CD8-positive, alpha-beta memory T cell (primary cell): ENCODE measurements at regions not wholly inside any gene's neighbourhood (a gene's known extent, or its start where the extent isn't known, plus 50 kb on each side); places are given as distances from the start of the nearest gene placed in this dataset.

Source experiments
- CTCF ChIA-PET: fragments of 350-600 bp; sonication (Branson Sonifier 250); formaldehyde crosslinking; loops from one replicate; lab custom pipeline; 2021; ENCODE audit warnings: antibody characterized with exemption; lab: Charles Lee
- POLR2A ChIA-PET: fragments of 350-600 bp; sonication (Branson Sonifier 250); formaldehyde crosslinking; loops from one replicate; lab custom pipeline; 2021; ENCODE audit warnings: antibody characterized with exemption; lab: Charles Lee
- DNase-seq, 5 donors: peaks; one replicate each; pipeline versions ENCODE4 v3.0.0 to v3.0.0-alpha.2; 2020 to 2022; ENCODE audit warnings: mixed read lengths in 1 of 5
- H3K27ac ChIP-seq: one replicate; pipeline ENCODE4 v1.7.0; 2013; ENCODE audit warnings: low read depth, mild to moderate bottlenecking, low read length, moderate library complexity
- H3K27me3 ChIP-seq: 2 replicates; pipeline ENCODE4 v1.7.0; 2013; ENCODE audit warnings: low read length, mild to moderate bottlenecking; ENCODE audit not compliant: insufficient read depth, poor library complexity, severe bottlenecking
- H3K36me3 ChIP-seq: 2 replicates; pipeline ENCODE4 v1.7.0; 2013; ENCODE audit warnings: mild to moderate bottlenecking, low read length, moderate library complexity; ENCODE audit not compliant: insufficient read depth
- H3K4me1 ChIP-seq: 2 replicates; pipeline ENCODE4 v1.7.0; 2013; ENCODE audit warnings: mild to moderate bottlenecking, low read length, moderate library complexity; ENCODE audit not compliant: insufficient read depth
- H3K4me3 ChIP-seq: 2 replicates; pipeline ENCODE4 v1.7.0; 2013; ENCODE audit warnings: mild to moderate bottlenecking, low read length
- H3K9me3 ChIP-seq: 2 replicates; pipeline ENCODE4 v1.7.0; 2013; ENCODE audit warnings: mild to moderate bottlenecking, low read length
- H3K27ac Mint-ChIP-seq, 8 donors: one replicate each; pipeline ENCODE4 v1.8.0; 2020 to 2021; ENCODE audit warnings: mixed read lengths in 8 of 8, mild to moderate bottlenecking in 6 of 8, inconsistent platforms in 3 of 8, moderate library complexity in 3 of 8
- H3K27me3 Mint-ChIP-seq, 2 donors: one replicate each; pipeline ENCODE4 v1.8.0; 2020 to 2021; ENCODE audit warnings: mixed read lengths in 2 of 2, mild to moderate bottlenecking in 1 of 2, moderate library complexity in 1 of 2
- H3K36me3 Mint-ChIP-seq, 3 donors: one replicate each; pipeline ENCODE4 v1.8.0; 2020 to 2021; ENCODE audit warnings: mixed read lengths in 3 of 3, inconsistent platforms in 1 of 3, mild to moderate bottlenecking in 1 of 3
- H3K4me1 Mint-ChIP-seq, 3 donors: one replicate each; pipeline ENCODE4 v1.8.0; 2020 to 2021; ENCODE audit warnings: mixed read lengths in 3 of 3, inconsistent platforms in 1 of 3, mild to moderate bottlenecking in 1 of 3
- H3K4me3 Mint-ChIP-seq, 7 donors: one replicate each; pipeline ENCODE4 v1.8.0; 2020 to 2021; ENCODE audit warnings: mixed read lengths in 7 of 7, mild to moderate bottlenecking in 6 of 7, moderate library complexity in 4 of 7, inconsistent platforms in 2 of 7
- H3K9me3 Mint-ChIP-seq, 5 donors: one replicate each; pipeline ENCODE4 v1.8.0; 2020 to 2022; ENCODE audit warnings: mixed read lengths in 5 of 5, mild to moderate bottlenecking in 3 of 5, moderate library complexity in 2 of 5, inconsistent platforms in 1 of 5

DNA sequence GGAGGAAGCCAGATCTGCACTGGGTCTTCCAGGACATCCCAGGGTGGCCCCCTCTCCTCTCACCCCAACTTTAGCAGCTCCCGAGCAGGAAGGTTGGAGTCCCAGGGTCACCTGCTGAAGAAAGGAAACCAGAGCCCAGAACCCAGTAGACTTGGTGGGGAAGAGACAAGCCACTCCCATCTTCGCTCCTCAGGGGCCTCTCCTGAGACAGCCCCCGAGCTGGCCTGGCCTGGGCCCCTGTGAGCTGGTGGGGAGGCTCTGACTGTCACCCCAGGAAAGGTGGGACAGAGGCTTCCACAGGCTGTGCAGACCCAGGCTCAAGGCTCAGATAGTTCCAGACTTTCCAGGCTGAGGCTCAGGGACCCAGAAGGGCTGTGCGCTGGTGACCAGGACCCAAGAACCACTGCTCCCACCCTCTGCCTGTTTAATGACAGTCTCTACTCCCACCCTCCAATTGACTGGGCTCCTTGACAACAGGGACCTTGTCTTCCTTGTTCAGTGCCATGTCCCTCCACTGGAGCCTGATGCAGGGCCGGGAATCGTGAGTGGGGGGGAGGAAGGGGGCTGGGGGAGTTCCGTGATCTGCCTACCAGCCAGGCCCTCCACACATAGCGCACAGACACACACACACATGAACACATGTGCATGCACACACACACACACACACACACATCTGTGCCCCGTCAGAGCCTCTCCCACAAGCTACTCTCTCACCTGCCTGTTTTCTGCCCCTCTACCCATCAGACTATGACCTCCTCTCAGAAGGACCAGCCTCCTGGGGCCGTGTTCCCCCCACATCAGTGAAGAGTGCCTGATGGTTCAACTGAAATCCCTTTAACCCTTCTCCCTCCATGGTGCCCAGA, 401.2 kb downstream of the MATN1 start:
- H3K27ac Mint-ChIP-seq = peak overlapping the region in 1 of 8 donors; percentile 21
- peaks cover 0 to 1% (median 0%) of the 10 kb centered on the region in 5 donors for H3K9me3 Mint-ChIP-seq
- H3K4me3 ChIP-seq = no peak overlapping the region
- H3K4me1 Mint-ChIP-seq = no peaks in the 10 kb centered on the region
- ChIA-PET POLR2A (no interaction called here), CTCF (no interaction called here)
- no peaks in the 10 kb centered on the region for H3K9me3 ChIP-seq
- H3K4me1 ChIP-seq = no peaks in the 10 kb centered on the region
- no peak for DNase-seq
- H3K27me3 Mint-ChIP-seq = peaks cover 20 to 36% of the 10 kb centered on the region in 2 donors
- no peaks in the 10 kb centered on the region for H3K36me3 ChIP-seq
- no peaks in the 10 kb centered on the region for H3K36me3 Mint-ChIP-seq
- no peak overlapping the region for H3K4me3 Mint-ChIP-seq
- no peak overlapping the region for H3K27ac ChIP-seq
- no peaks in the 10 kb centered on the region for H3K27me3 ChIP-seq

DNA sequence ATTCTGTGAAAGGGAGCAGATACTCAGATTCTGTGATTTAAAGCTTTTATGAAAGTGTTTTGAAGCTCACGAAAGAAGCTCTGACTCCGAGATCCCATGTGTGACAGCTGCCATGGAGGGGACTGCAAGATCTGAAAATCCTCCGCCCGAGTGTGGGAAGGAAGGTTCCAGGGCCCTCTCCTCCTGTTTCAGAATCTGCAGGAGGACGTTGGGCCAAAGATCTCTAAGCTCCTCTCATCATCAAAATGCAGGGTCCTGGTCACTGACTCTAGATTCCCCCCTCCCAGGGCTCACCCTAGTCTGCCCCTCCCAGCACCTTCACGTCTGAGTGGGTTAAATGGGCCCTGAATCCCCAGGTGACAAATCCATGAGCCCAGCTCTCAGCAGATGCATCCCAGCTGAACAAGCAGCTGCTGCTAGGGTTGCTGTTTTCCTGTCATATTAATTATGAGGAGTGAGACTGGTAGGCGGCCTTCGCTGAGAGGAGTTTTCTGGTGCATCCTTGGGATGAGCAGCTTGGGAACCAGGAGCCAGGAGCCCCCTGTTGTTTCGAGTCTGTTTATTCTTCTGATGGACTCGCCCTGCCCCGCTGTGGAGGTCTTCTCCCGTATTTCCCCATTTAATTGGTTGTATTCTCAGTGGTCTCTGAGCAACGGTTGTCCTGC, 402.0 kb downstream of the MATN1 start:
- no peaks in the 10 kb centered on the region for H3K36me3 Mint-ChIP-seq
- Histone ChIP-seq H3K4me1 (no peaks in the 10 kb centered on the region), H3K4me3 (no peak overlapping the region), H3K27ac (no peak overlapping the region), H3K36me3 (no peaks in the 10 kb centered on the region), H3K27me3 (no peaks in the 10 kb centered on the region), H3K9me3 (no peaks in the 10 kb centered on the region)
- peaks cover 20 to 41% of the 10 kb centered on the region in 2 donors for H3K27me3 Mint-ChIP-seq
- peaks cover 0 to 1% (median 0%) of the 10 kb centered on the region in 5 donors for H3K9me3 Mint-ChIP-seq
- ChIA-PET POLR2A (no interaction called here), CTCF (interaction anchor here (1.3 kb wide), 1 partner anchor 15 kb away, joined by 3 read pairs; no protein-coding TSS in a partner anchor)
- H3K4me3 Mint-ChIP-seq = no peak overlapping the region
- H3K27ac Mint-ChIP-seq = peak overlapping the region in 1 of 8 donors; percentile 21
- no peak for DNase-seq
- H3K4me1 Mint-ChIP-seq = no peaks in the 10 kb centered on the region

DNA sequence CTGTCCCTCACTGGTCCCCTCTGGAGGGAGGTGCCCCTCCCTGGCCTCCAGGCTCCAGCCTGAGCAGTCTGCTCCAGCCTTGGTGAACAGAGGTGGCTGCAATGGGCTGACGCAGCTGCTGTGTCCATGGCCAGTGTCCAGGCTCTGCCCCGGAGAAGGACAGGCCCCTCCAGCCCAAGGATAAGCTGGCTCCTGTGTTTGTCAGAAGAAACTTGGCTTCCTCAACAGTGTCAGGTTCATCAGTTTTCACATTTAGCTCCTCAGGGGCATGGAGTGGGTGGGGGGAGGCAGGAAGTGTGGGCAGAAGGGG, 402.8 kb downstream of the MATN1 start:
- Mint-ChIP-seq H3K9me3 (peaks cover 0 to 1% (median 0%) of the 10 kb centered on the region in 5 donors), H3K36me3 (no peaks in the 10 kb centered on the region), H3K27ac (no peak overlapping the region), H3K27me3 (peaks cover 20 to 49% of the 10 kb centered on the region in 2 donors), H3K4me3 (no peak overlapping the region), H3K4me1 (no peaks in the 10 kb centered on the region)
- ChIA-PET POLR2A (no interaction called here), CTCF (interaction anchor here (1.3 kb wide), 1 partner anchor 16 kb away, joined by 3 read pairs; no protein-coding TSS in a partner anchor)
- DNase-seq = no peak
- no peaks in the 10 kb centered on the region for H3K9me3 ChIP-seq
- H3K36me3 ChIP-seq = no peaks in the 10 kb centered on the region
- no peaks in the 10 kb centered on the region for H3K27me3 ChIP-seq
- no peak overlapping the region for H3K27ac ChIP-seq
- H3K4me1 ChIP-seq = no peaks in the 10 kb centered on the region
- H3K4me3 ChIP-seq = no peak overlapping the region

DNA sequence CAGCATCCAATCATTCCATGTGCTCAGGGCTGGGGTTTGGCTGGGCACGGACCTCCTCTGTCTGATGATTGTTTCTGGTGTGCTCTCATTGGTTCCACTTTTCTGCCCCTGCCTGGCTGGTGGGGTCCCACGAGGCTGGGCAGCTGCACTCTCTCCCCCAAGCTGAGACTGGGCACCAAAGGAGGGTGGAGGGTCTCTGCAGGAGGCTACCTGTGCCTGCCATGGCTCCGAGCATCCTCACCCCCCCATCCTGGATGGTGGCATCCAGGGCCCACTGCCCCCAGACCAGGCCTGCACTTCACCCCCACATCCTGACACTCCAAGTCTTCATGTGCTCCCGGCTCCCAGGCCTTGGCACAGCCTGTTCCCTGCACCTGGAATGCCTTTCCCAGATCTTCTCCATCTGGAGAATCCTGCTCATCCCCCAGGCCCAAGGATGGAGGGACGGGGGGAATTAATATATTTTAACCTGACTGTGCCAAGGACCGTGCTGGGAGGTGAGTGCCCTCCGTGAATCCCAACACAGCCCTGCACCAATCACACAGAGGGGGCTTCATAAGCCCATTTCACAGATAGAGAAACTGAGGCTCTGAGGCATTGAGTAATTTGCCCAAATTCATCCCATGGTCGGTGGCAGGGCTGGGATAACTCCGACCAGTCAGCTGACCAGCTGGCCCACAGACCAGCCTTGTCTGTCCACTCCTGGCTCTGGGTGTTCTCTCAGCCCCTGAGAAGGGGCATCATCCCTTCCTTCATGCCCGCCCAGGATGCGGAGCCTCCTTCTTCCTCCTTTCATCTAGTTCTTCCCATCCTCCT, 403.4 kb downstream of the MATN1 start:
- peaks cover 0 to 1% (median 0%) of the 10 kb centered on the region in 5 donors for H3K9me3 Mint-ChIP-seq
- CTCF ChIA-PET = interaction anchor here (1.3 kb wide), 1 partner anchor 16 kb away, joined by 3 read pairs; no protein-coding TSS in a partner anchor
- H3K27me3 ChIP-seq = no peaks in the 10 kb centered on the region
- no peak overlapping the region for H3K27ac ChIP-seq
- no peak overlapping the region for H3K4me3 ChIP-seq
- H3K36me3 ChIP-seq = no peaks in the 10 kb centered on the region
- H3K27ac Mint-ChIP-seq = no peak overlapping the region
- H3K36me3 Mint-ChIP-seq = no peaks in the 10 kb centered on the region
- POLR2A ChIA-PET = no interaction called here
- no peak overlapping the region for H3K4me3 Mint-ChIP-seq
- H3K4me1 Mint-ChIP-seq = no peaks in the 10 kb centered on the region
- DNase-seq = no peak
- no peaks in the 10 kb centered on the region for H3K9me3 ChIP-seq
- no peaks in the 10 kb centered on the region for H3K4me1 ChIP-seq
- peaks cover 22 to 51% of the 10 kb centered on the region in 2 donors for H3K27me3 Mint-ChIP-seq

DNA sequence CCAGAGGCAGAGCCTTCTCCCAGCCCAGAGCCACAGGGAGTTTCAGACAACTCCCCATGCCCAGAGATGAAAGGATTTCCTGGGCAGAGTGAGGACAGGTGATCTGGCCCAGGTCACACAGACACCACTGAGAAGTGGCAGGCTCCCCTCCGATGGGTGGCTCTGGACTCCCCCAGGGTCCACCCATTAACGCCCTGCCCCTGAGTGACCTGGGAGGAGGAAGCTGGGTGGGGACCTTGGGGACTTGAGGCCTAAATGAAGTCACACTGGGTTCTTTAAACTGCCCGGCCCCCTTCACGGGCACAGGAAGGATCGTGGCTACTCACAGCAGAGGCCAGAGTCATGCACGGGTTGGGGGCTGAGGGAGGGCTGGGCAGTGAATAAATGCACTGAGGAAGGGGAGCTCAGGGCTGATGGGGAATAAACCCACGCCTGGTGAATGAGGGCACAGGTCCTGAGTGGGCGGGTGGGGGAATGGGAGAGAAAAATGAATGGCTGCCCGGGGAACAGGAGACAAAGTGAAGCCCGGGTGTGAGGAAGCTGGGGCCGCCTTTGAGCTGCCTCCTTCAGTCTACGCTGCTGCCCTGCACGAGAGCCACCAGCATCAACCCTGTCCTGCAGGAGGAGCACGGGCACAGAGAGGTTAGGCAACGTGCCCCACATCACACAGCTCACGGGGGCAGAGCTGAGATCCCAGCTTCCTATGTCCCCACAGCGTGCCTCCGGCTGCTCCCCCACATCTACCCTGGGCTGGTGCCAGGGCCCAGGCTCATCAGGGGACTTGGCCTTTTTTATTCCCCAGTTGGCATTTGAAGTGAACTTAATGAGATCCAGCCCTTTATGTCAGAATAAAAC, 404.3 kb downstream of the MATN1 start:
- H3K27me3 ChIP-seq = no peaks in the 10 kb centered on the region
- Mint-ChIP-seq H3K36me3 (no peaks in the 10 kb centered on the region), H3K4me3 (no peak overlapping the region)

DNA sequence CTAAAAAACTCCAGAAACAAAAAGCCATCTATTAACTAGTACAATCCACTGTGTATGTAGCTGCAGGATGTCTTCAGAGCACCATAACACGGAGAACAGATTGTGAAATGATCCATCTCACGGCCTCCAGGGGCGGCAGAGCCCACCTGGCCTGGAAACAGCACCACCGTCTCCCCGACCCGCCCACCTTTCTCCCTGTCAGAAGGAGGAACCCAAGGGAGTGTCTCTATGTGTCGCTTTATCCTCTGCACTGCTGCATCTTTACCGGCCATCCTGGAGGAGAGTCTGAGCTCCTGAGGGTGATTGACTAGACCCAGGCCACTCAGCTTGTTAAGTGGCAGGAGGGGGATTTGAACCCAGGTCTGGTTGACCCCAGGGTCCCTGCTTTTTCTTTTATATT, 405.0 kb downstream of the MATN1 start:
- Histone ChIP-seq H3K36me3 (no peaks in the 10 kb centered on the region), H3K9me3 (no peaks in the 10 kb centered on the region), H3K4me1 (no peaks in the 10 kb centered on the region), H3K27me3 (no peaks in the 10 kb centered on the region), H3K4me3 (no peak overlapping the region), H3K27ac (no peak overlapping the region)
- POLR2A ChIA-PET = no interaction called here
- no peaks in the 10 kb centered on the region for H3K36me3 Mint-ChIP-seq
- H3K27me3 Mint-ChIP-seq = peaks cover 22 to 56% of the 10 kb centered on the region in 2 donors
- no peak overlapping the region for H3K27ac Mint-ChIP-seq
- CTCF ChIA-PET = no interaction called here
- H3K4me3 Mint-ChIP-seq = no peak overlapping the region
- peaks cover 0 to 1% (median 0%) of the 10 kb centered on the region in 5 donors for H3K9me3 Mint-ChIP-seq
- peaks cover 0 to 2% (median 0%) of the 10 kb centered on the region in 3 donors for H3K4me1 Mint-ChIP-seq
- DNase-seq = no peak

More for the DNA sequence above, 404.3 kb downstream of the MATN1 start:
- CTCF ChIA-PET = no interaction called here
- Histone ChIP-seq H3K4me3 (no peak overlapping the region), H3K9me3 (no peaks in the 10 kb centered on the region), H3K36me3 (no peaks in the 10 kb centered on the region), H3K4me1 (no peaks in the 10 kb centered on the region), H3K27ac (no peak overlapping the region)
- peaks cover 22 to 51% of the 10 kb centered on the region in 2 donors for H3K27me3 Mint-ChIP-seq
- peaks cover 0 to 1% (median 0%) of the 10 kb centered on the region in 5 donors for H3K9me3 Mint-ChIP-seq
- DNase-seq = no peak
- no peak overlapping the region for H3K27ac Mint-ChIP-seq
- H3K4me1 Mint-ChIP-seq = peaks cover 0 to 2% (median 0%) of the 10 kb centered on the region in 3 donors
- POLR2A ChIA-PET = no interaction called here

DNA sequence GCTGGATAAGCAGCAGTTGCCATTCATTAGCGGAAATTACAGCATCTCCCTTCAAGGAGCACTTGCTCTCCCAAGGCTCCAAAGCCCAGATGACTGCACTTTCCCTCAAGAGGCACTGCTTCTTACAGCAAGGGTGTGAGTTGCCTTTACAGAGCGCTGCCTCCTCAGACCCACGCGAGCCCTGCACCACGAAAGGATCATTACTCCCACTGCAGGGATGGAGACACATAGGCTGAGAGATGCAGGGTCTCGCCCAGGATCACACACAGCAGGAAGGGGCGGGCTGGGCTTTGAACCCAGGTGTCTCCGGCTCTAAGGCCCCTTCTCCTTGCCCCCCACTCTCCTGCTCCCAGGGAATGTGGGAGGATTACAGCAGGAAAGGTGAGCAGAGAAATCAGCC, 405.5 kb downstream of the MATN1 start:
- DNase-seq = no peak
- CTCF ChIA-PET = no interaction called here
- H3K27me3 ChIP-seq = no peaks in the 10 kb centered on the region

More for the DNA sequence above, 405.5 kb downstream of the MATN1 start:
- no peak overlapping the region for H3K27ac ChIP-seq
- Mint-ChIP-seq H3K27ac (no peak overlapping the region), H3K4me1 (peaks cover 0 to 2% (median 0%) of the 10 kb centered on the region in 3 donors), H3K4me3 (no peak overlapping the region), H3K9me3 (peaks cover 0 to 1% (median 0%) of the 10 kb centered on the region in 5 donors), H3K36me3 (no peaks in the 10 kb centered on the region), H3K27me3 (peaks cover 22 to 53% of the 10 kb centered on the region in 2 donors)
- H3K4me3 ChIP-seq = no peak overlapping the region
- H3K9me3 ChIP-seq = no peaks in the 10 kb centered on the region
- no peaks in the 10 kb centered on the region for H3K36me3 ChIP-seq
- H3K4me1 ChIP-seq = no peaks in the 10 kb centered on the region
- POLR2A ChIA-PET = no interaction called here
